ENCODE measurements at regions not wholly inside any gene's neighbourhood (a gene's known extent, or its start where the extent isn't known, plus 50 kb on each side); places are given as distances from the start of the nearest gene placed in this dataset.

DNA sequence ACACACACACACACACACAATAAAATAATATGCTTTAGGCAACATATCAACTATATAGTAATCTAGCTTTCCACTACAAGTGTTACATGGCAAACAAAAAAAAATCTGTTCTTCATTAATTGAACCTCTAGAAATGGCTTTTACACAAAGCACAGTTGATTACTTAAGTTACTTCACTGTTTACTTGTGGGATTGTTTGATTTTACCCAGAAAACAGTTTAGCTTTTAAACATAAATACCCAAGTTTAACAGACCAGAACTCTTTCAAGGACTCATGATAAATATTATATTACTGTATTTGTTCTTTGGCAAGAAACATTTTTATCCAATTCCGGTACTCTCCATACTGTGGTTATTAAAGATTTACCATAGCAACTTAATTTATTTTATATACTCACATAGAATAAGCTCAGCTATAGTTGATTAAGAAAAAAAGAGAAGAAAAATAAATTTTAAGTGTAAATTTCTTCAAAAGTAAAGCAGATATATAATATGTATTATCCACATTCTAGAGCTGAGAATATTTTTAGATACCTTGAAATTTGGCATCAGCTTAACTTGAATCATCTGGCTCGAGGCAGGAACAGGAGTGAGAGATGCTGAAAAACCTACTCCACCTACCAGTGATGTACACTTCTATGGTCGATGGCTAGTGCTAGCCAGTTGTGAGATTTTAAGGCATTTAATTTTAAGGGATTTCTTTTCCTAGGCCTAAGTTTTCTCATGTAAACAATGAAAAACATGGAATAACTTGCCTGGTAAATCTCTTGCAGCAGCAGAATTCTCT is 126.0 kb downstream of the BTG1 start:
- Histone ChIP-seq H3K27me3 (replicated peaks) (no peaks in the 10 kb centered on the region), H3K4me1 (replicated peaks) (peaks cover 10% of the 10 kb centered on the region), H3K9me3 (replicated peaks) (no peaks in the 10 kb centered on the region), H3K36me3 (no peaks in the 10 kb centered on the region), H3K4me3 (no peak overlapping the region), H3K27ac (no peak overlapping the region)
- DNase-seq (ENCODE audit: low read depth in 1 of 2, low spot score in 2 of 2), result no peak

DNA sequence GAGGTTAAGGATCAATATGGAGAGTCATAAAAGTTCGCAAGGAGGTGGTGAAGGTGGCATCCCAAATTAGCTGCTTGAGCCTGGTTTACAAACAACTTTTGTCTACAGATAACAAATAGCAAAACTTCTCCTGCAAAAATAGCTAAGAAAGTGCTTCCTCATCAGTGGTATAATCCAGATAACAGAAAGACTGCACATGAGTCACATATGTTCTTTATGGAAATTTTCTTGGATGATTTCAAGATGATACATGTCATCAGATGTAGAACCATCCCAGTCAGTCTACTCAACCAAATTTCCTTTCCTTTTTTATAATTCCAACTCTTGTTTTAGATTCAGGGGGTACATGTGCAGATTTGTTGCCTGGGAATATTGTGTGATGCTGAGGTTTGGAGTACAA is 133.0 kb downstream of the BTG1 start:
- no peak for DNase-seq (ENCODE audit: low read depth in 1 of 2, low spot score in 2 of 2)
- Histone ChIP-seq H3K27ac (no peak overlapping the region), H3K36me3 (no peaks in the 10 kb centered on the region), H3K4me3 (no peak overlapping the region), H3K9me3 (replicated peaks) (no peaks in the 10 kb centered on the region), H3K27me3 (replicated peaks) (no peaks in the 10 kb centered on the region), H3K4me1 (replicated peaks) (no peaks in the 10 kb centered on the region)

GRCh38 chr12:92010853-92011701 is 134.6 kb downstream of the BTG1 start:
- H3K27me3 ChIP-seq (replicated peaks), result no peaks in the 10 kb centered on the region
- no peaks in the 10 kb centered on the region for H3K9me3 ChIP-seq (replicated peaks)
- H3K27ac ChIP-seq, result no peak overlapping the region
- no peaks in the 10 kb centered on the region for H3K36me3 ChIP-seq
- H3K4me3 ChIP-seq, result no peak overlapping the region
- H3K4me1 ChIP-seq (replicated peaks), result no peaks in the 10 kb centered on the region
- DNase-seq (ENCODE audit: low read depth in 1 of 2, low spot score in 2 of 2), result no peak

- H3K36me3 ChIP-seq, result no peaks in the 10 kb centered on the region
- H3K4me1 ChIP-seq (replicated peaks), result no peaks in the 10 kb centered on the region
- H3K27ac ChIP-seq, result no peak overlapping the region
- no peak overlapping the region for H3K4me3 ChIP-seq
- H3K27me3 ChIP-seq (replicated peaks), result no peaks in the 10 kb centered on the region
- no peak for DNase-seq (ENCODE audit: low read depth in 1 of 2, low spot score in 2 of 2)
- no peaks in the 10 kb centered on the region for H3K9me3 ChIP-seq (replicated peaks)
Measured at GRCh38 chr12:92010368-92010767, 135.3 kb downstream of the BTG1 start.

DNA sequence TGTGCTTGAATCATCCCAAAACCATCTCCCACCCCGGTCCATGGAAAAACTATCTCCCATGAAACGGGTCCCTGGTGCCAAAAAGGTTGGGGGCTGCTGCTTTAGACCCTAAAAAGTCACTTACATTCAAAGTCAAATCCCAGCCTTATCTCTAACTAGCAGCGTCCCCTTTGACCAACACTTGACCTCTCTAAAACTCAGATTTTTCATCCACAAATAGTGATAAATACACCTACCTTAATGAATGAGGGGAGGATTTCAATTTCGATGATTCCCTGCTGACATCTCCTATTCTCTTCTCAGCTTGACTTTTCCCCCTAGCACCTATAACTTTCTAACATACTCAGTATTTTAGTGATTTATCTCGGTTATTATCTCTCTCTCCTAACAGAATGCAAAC is 137.3 kb downstream of the BTG1 start:
- Histone ChIP-seq H3K36me3 (no peaks in the 10 kb centered on the region), H3K27me3 (replicated peaks) (no peaks in the 10 kb centered on the region)

GRCh38 chr12:92007787-92008186 is 137.9 kb downstream of the BTG1 start:
- Histone ChIP-seq H3K36me3 (no peaks in the 10 kb centered on the region), H3K4me1 (replicated peaks) (peaks cover 22% of the 10 kb centered on the region), H3K27ac (no peak overlapping the region), H3K9me3 (replicated peaks) (no peaks in the 10 kb centered on the region), H3K4me3 (no peak overlapping the region), H3K27me3 (replicated peaks) (no peaks in the 10 kb centered on the region)
- no peak for DNase-seq (ENCODE audit: low read depth in 1 of 2, low spot score in 2 of 2)

More for the DNA sequence above, 137.3 kb downstream of the BTG1 start:
- H3K4me3 ChIP-seq, result no peak overlapping the region
- H3K9me3 ChIP-seq (replicated peaks), result no peaks in the 10 kb centered on the region
- H3K4me1 ChIP-seq (replicated peaks), result peaks cover 16% of the 10 kb centered on the region
- H3K27ac ChIP-seq, result no peak overlapping the region
- no peak for DNase-seq (ENCODE audit: low read depth in 1 of 2, low spot score in 2 of 2)

- Histone ChIP-seq H3K4me1 (replicated peaks) (peaks cover 44% of the 10 kb centered on the region), H3K36me3 (no peaks in the 10 kb centered on the region), H3K9me3 (replicated peaks) (no peaks in the 10 kb centered on the region), H3K27me3 (replicated peaks) (no peaks in the 10 kb centered on the region), H3K27ac (no peak overlapping the region; the same call in 1 of the 2 replicates), H3K4me3 (no peak overlapping the region)
- no peak for DNase-seq (ENCODE audit: low read depth in 1 of 2, low spot score in 2 of 2)
Measured at GRCh38 chr12:92003701-92004100, 141.9 kb downstream of the BTG1 start.

DNA sequence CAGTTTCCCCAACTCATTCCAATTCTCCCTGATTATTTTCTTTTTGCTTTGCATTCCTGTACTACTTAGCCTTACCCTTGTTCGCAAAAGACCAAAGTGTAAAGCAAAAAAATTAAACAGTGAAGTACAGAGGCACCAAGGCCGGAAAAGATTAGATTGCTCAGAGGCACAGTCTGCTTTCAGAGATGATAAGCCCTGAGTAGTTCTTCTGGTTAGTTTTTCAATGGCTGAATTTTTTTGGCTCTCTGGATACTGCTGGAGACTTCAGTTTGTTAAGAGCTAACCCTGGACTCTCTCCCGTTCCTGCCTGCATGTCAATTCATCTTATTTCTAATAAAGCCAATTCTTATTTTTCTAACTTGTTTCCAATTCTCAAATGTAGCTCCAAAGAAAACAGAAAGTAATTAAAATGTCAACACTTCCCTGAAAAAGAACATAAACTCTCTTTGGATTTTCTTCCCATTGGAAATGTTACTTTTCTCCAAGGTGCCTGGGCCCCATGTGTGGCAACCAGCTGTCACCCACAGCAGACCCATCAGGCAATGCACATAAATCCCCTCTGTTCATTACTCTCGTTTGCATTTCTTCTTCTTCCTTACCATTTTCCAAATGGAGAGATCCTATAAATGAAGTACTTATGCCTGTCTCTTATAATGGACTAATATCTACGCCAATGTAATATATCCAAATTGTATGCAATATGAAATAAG is 142.8 kb downstream of the BTG1 start:
- DNase-seq (ENCODE audit: low read depth in 1 of 2, low spot score in 2 of 2), result no peak
- no peak overlapping the region for H3K4me3 ChIP-seq
- H3K4me1 ChIP-seq (replicated peaks), result peaks cover 44% of the 10 kb centered on the region
- no peaks in the 10 kb centered on the region for H3K9me3 ChIP-seq (replicated peaks)
- H3K27ac ChIP-seq, result peak overlapping the region; percentile 17
- H3K36me3 ChIP-seq, result no peaks in the 10 kb centered on the region
- H3K27me3 ChIP-seq (replicated peaks), result no peaks in the 10 kb centered on the region

GRCh38 chr12:92002195-92002649 is 143.4 kb downstream of the BTG1 start:
- Histone ChIP-seq H3K27ac (peak overlapping the region; percentile 17), H3K36me3 (no peaks in the 10 kb centered on the region)
- peak; percentile 45 to 60 for DNase-seq (ENCODE audit: low read depth in 1 of 2, low spot score in 2 of 2)

GRCh38 chr12:92000597-92000996 is 145.0 kb downstream of the BTG1 start:
- no peak for DNase-seq (ENCODE audit: low read depth in 1 of 2, low spot score in 2 of 2)

More at GRCh38 chr12:92002195-92002649, 143.4 kb downstream of the BTG1 start:
- no peaks in the 10 kb centered on the region for H3K9me3 ChIP-seq (replicated peaks)
- H3K27me3 ChIP-seq (replicated peaks), result no peaks in the 10 kb centered on the region
- H3K4me3 ChIP-seq, result no peak overlapping the region
- H3K4me1 ChIP-seq (replicated peaks), result peaks cover 44% of the 10 kb centered on the region

DNA sequence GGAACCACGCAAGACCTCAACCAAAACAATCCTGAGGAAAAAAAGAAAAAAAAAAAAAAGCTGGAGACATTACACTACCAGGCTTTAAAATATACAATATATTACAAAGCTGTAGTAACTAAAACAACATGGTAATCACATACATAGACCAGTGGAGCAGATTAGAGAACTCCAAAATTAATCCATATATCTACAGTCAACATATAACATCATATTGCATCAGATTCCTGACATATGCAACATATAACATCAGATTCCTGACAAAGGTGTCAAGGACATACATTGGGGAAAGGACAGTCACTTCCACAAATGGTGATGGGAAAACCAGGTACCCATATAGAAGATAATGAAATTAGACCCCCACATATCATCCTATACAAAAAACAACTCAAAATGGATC is 145.8 kb downstream of the BTG1 start:
- no peak for DNase-seq (ENCODE audit: low read depth in 1 of 2, low spot score in 2 of 2)
- Histone ChIP-seq H3K27me3 (replicated peaks) (no peaks in the 10 kb centered on the region), H3K27ac (no peak overlapping the region), H3K4me1 (replicated peaks) (peaks cover 42% of the 10 kb centered on the region), H3K36me3 (no peaks in the 10 kb centered on the region), H3K9me3 (replicated peaks) (no peaks in the 10 kb centered on the region), H3K4me3 (no peak overlapping the region)

More at GRCh38 chr12:92000597-92000996, 145.0 kb downstream of the BTG1 start:
- no peak overlapping the region for H3K27ac ChIP-seq
- H3K9me3 ChIP-seq (replicated peaks), result no peaks in the 10 kb centered on the region
- no peak overlapping the region for H3K4me3 ChIP-seq
- H3K4me1 ChIP-seq (replicated peaks), result peaks cover 44% of the 10 kb centered on the region
- H3K27me3 ChIP-seq (replicated peaks), result no peaks in the 10 kb centered on the region
- H3K36me3 ChIP-seq, result no peaks in the 10 kb centered on the region

GRCh38 chr12:91998316-91998715 is 147.3 kb downstream of the BTG1 start:
- no peaks in the 10 kb centered on the region for H3K27me3 ChIP-seq (replicated peaks)
- no peak overlapping the region for H3K4me3 ChIP-seq
- no peaks in the 10 kb centered on the region for H3K9me3 ChIP-seq (replicated peaks)
- DNase-seq (ENCODE audit: low read depth in 1 of 2, low spot score in 2 of 2), result no peak
- H3K4me1 ChIP-seq (replicated peaks), result peaks cover 40% of the 10 kb centered on the region
- H3K27ac ChIP-seq, result no peak overlapping the region
- no peaks in the 10 kb centered on the region for H3K36me3 ChIP-seq

DNA sequence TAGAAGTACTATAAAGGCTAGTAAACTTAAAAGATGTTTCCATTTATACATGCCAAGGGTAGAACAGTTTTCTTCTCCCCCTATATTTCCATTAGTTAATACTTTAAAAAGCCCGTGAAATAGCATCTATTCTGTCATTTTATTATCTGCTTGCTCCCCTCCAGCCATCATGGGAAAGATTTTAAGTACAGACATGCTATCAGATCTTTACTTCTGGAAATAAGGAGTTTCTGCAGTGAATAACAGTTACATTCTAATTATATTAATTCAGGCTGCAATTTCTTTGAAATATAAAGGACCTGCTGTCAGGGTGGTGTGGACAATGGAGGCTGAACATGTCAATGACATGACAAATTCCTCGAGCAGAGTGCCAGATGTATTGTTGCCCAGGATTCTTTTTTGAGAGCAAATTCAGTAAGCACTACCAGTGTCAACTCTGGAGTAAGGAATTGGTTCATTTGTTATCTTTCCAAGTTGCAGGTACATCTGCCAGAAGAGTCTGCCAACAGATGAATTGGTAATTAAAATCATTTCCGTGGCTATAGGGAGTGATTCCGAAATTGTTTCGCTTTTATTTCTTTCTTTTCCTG is 151.3 kb downstream of the BTG1 start:
- Histone ChIP-seq H3K36me3 (no peaks in the 10 kb centered on the region), H3K27ac (no peak overlapping the region; the same call in 1 of the 2 replicates), H3K4me1 (replicated peaks) (peaks cover 38% of the 10 kb centered on the region), H3K27me3 (replicated peaks) (no peaks in the 10 kb centered on the region), H3K9me3 (replicated peaks) (no peaks in the 10 kb centered on the region), H3K4me3 (no peak overlapping the region)
- DNase-seq (ENCODE audit: low read depth in 1 of 2, low spot score in 2 of 2), result no peak

Data from SJSA1 (cell line).